ENCODE measurements at regions not wholly inside any gene's neighbourhood (a gene's known extent, or its start where the extent isn't known, plus 50 kb on each side); places are given as distances from the start of the nearest gene placed in this dataset.

- Mint-ChIP-seq H3K27ac (peak overlapping the region; percentile 77; the same call in 1 of the 2 replicates), H3K4me3 (peak overlapping the region; percentile 91), H3K27me3 (ENCODE audit: low read depth) (no peaks in the 10 kb centered on the region), H3K4me1 (peaks cover 53% of the 10 kb centered on the region), H3K9me3 (no peaks in the 10 kb centered on the region), H3K36me3 (no peaks in the 10 kb centered on the region)
- DNase-seq (ENCODE audit: low spot score) (no peak), ATAC-seq (no peak)
- no peak for TF ChIP-seq SOX15 (CRISPR knock-in tag; IDR thresholded peaks at IDR 0.05)
- TF ChIP-seq FOXJ3 (CRISPR knock-in tag; IDR thresholded peaks at IDR 0.05; ENCODE audit: borderline replicate concordance) = no peak
- no peak for TF ChIP-seq CBFB (CRISPR knock-in tag; IDR thresholded peaks at IDR 0.05; ENCODE audit: low read depth)
- no peak for TF ChIP-seq FOXP4 (CRISPR knock-in tag; IDR thresholded peaks at IDR 0.05)
- TF ChIP-seq ZNF425 (CRISPR knock-in tag; conservative IDR thresholded peaks at IDR 0.05) = no peak
- no peak for TF ChIP-seq ZNF423 (CRISPR knock-in tag; IDR thresholded peaks at IDR 0.05)
- no peak for TF ChIP-seq ATF6 (CRISPR knock-in tag; IDR thresholded peaks at IDR 0.05)
- TF ChIP-seq SMAD3 (CRISPR knock-in tag; IDR thresholded peaks at IDR 0.05; ENCODE audit: borderline replicate concordance) = no peak
- TF ChIP-seq MYBL2 (CRISPR knock-in tag; IDR thresholded peaks at IDR 0.05) = no peak
- no peak for TF ChIP-seq AR (CRISPR knock-in tag; IDR thresholded peaks at IDR 0.05)
- TF ChIP-seq E2F5 (CRISPR knock-in tag; IDR thresholded peaks at IDR 0.05) = no peak
- TF ChIP-seq HMGXB4 (CRISPR knock-in tag; IDR thresholded peaks at IDR 0.05) = no peak
- TF ChIP-seq ZBTB21 (CRISPR knock-in tag; IDR thresholded peaks at IDR 0.05; ENCODE audit: borderline replicate concordance) = no peak
- TF ChIP-seq FOXK1 (CRISPR knock-in tag; IDR thresholded peaks at IDR 0.05) = no peak
- no peak for TF ChIP-seq HMGA2 (CRISPR knock-in tag; IDR thresholded peaks at IDR 0.05)
- TF ChIP-seq JUN (CRISPR knock-in tag; IDR thresholded peaks at IDR 0.05) = no peak
- TF ChIP-seq CREM (CRISPR knock-in tag; IDR thresholded peaks at IDR 0.05) = no peak
- no peak for TF ChIP-seq OVOL2 (CRISPR knock-in tag; IDR thresholded peaks at IDR 0.05; ENCODE audit: borderline replicate concordance)
- TF ChIP-seq USF1 (CRISPR knock-in tag; IDR thresholded peaks at IDR 0.05) = no peak
- POLR2A ChIA-PET = interaction anchor here (1.2 kb wide), 1 partner anchor 11 kb away, joined by 3 read pairs; no protein-coding TSS in a partner anchor
- CTCF ChIA-PET = interaction anchor here (1.6 to 2.2 kb wide), 2 partner anchors 156 to 532 kb away, joined by 4 to 11 read pairs; no protein-coding TSS in a partner anchor
These were observed 415.5 kb downstream of the PCNX1 start for GRCh38 chr14:71322655-71323250.

Data from WTC11 (cell line).